ENCODE measurements at regions not wholly inside any gene's neighbourhood (a gene's known extent, or its start where the extent isn't known, plus 50 kb on each side); places are given as distances from the start of the nearest gene placed in this dataset.

GRCh38 chr12:124442772-124443445, 124.5 kb downstream of the NCOR2 start:
- Histone ChIP-seq H3K4me2 (ENCODE audit: low read length) (no peak overlapping the region), H3K4me1 (ENCODE audit: control insufficient read depth, low read length) (no peaks in the 10 kb centered on the region), H3K9me3 (ENCODE audit: control insufficient read depth, insufficient read depth, low read length) (no peaks in the 10 kb centered on the region), H4K20me1 (ENCODE audit: control insufficient read depth, insufficient read depth, low read depth, low read length) (no peaks in the 10 kb centered on the region), H3K36me3 (ENCODE audit: control insufficient read depth, low read length) (peaks cover 3% of the 10 kb centered on the region), H3K27me3 (ENCODE audit: control insufficient read depth, low read length) (no peaks in the 10 kb centered on the region), H3K79me2 (ENCODE audit: control insufficient read depth, low read length) (no peaks in the 10 kb centered on the region), H3K4me3 (ENCODE audit: low read length) (no peak overlapping the region), H3K9me2 (replicated peaks; ENCODE audit: control insufficient read depth, low read length) (no peaks in the 10 kb centered on the region), H3K27ac (ENCODE audit: low read depth, low read length) (no peak overlapping the region), H3F3A (ENCODE audit: control insufficient read depth, insufficient read depth) (no peaks in the 10 kb centered on the region)
- no peak for TF ChIP-seq EZH2phosphoT487 (IDR thresholded peaks at IDR 0.05; ENCODE audit: borderline replicate concordance, low read length)
- TF ChIP-seq CTCF (IDR thresholded peaks at IDR 0.05; ENCODE audit: low read depth, low read length, poor library complexity, severe bottlenecking) = no peak

- H3K9me2 ChIP-seq (replicated peaks; ENCODE audit: control insufficient read depth, low read length) = no peaks in the 10 kb centered on the region
- H3K4me3 ChIP-seq (ENCODE audit: low read length) = no peak overlapping the region
- H3K9me3 ChIP-seq (ENCODE audit: control insufficient read depth, insufficient read depth, low read length) = no peaks in the 10 kb centered on the region
- H3K36me3 ChIP-seq (ENCODE audit: control insufficient read depth, low read length) = peaks cover 3% of the 10 kb centered on the region
- H4K20me1 ChIP-seq (ENCODE audit: control insufficient read depth, insufficient read depth, low read depth, low read length) = no peaks in the 10 kb centered on the region
- TF ChIP-seq EZH2phosphoT487 (IDR thresholded peaks at IDR 0.05; ENCODE audit: borderline replicate concordance, low read length) (no peak), CTCF (IDR thresholded peaks at IDR 0.05; ENCODE audit: low read depth, low read length, poor library complexity, severe bottlenecking) (no peak)
- no peak overlapping the region for H3K4me2 ChIP-seq (ENCODE audit: low read length)
- no peaks in the 10 kb centered on the region for H3K4me1 ChIP-seq (ENCODE audit: control insufficient read depth, low read length)
- no peaks in the 10 kb centered on the region for H3K27me3 ChIP-seq (ENCODE audit: control insufficient read depth, low read length)
- H3K27ac ChIP-seq (ENCODE audit: low read depth, low read length) = no peak overlapping the region
- no peaks in the 10 kb centered on the region for H3F3A ChIP-seq (ENCODE audit: control insufficient read depth, insufficient read depth)
- H3K79me2 ChIP-seq (ENCODE audit: control insufficient read depth, low read length) = no peaks in the 10 kb centered on the region
These were observed 125.1 kb downstream of the NCOR2 start for GRCh38 chr12:124442281-124442680.

- Histone ChIP-seq H3K4me1 (ENCODE audit: control insufficient read depth, low read length) (no peaks in the 10 kb centered on the region), H3K27me3 (ENCODE audit: control insufficient read depth, low read length) (no peaks in the 10 kb centered on the region), H3K9me2 (replicated peaks; ENCODE audit: control insufficient read depth, low read length) (no peaks in the 10 kb centered on the region), H3K4me3 (ENCODE audit: low read length) (no peak overlapping the region), H3K9me3 (ENCODE audit: control insufficient read depth, insufficient read depth, low read length) (no peaks in the 10 kb centered on the region), H3F3A (ENCODE audit: control insufficient read depth, insufficient read depth) (no peaks in the 10 kb centered on the region), H3K79me2 (ENCODE audit: control insufficient read depth, low read length) (no peaks in the 10 kb centered on the region), H3K27ac (ENCODE audit: low read depth, low read length) (no peak overlapping the region), H4K20me1 (ENCODE audit: control insufficient read depth, insufficient read depth, low read depth, low read length) (no peaks in the 10 kb centered on the region), H3K4me2 (ENCODE audit: low read length) (no peak overlapping the region), H3K36me3 (ENCODE audit: control insufficient read depth, low read length) (peaks cover 3% of the 10 kb centered on the region; the same call in 1 of the 2 replicates)
- TF ChIP-seq CTCF (IDR thresholded peaks at IDR 0.05; ENCODE audit: low read depth, low read length, poor library complexity, severe bottlenecking) = no peak
- TF ChIP-seq EZH2phosphoT487 (IDR thresholded peaks at IDR 0.05; ENCODE audit: borderline replicate concordance, low read length) = no peak
These were observed 125.8 kb downstream of the NCOR2 start for GRCh38 chr12:124441443-124442194.
